Activated naive CD8-positive, alpha-beta T cell treated with anti-CD3 and anti-CD28 coated beads for 36 hours (primary cell): ENCODE measurements at regions not wholly inside any gene's neighbourhood (a gene's known extent, or its start where the extent isn't known, plus 50 kb on each side); places are given as distances from the start of the nearest gene placed in this dataset.
"Not testable (repeated sequence)": the region's sequence is repeated elsewhere in the genome, so short reads cannot be mapped to it uniquely, and the experiment has no call there.

Experiments
- DNase-seq: peaks from one replicate; pipeline ENCODE4 v3.0.0; 2021
- H3K27ac Mint-ChIP-seq: one replicate; pipeline ENCODE4 v1.8.0; 2022; ENCODE audit warnings: mild to moderate bottlenecking, moderate library complexity, mixed read lengths
- H3K27me3 Mint-ChIP-seq: one replicate; pipeline ENCODE4 v1.8.0; 2022; ENCODE audit warnings: mild to moderate bottlenecking, mixed read lengths
- H3K36me3 Mint-ChIP-seq: one replicate; pipeline ENCODE4 v1.8.0; 2021; ENCODE audit warnings: mild to moderate bottlenecking, mixed read lengths
- H3K4me1 Mint-ChIP-seq: one replicate; pipeline ENCODE4 v1.8.0; 2021; ENCODE audit warnings: mixed read lengths
- H3K4me3 Mint-ChIP-seq: one replicate; pipeline ENCODE4 v1.8.0; 2022; ENCODE audit warnings: mild to moderate bottlenecking, moderate library complexity, mixed read lengths
- H3K9me3 Mint-ChIP-seq: one replicate; pipeline ENCODE4 v1.8.0; 2022; ENCODE audit warnings: mixed read lengths

GRCh38 chr12:131310227-131310969 lies 356.7 kb downstream of the ADGRD1 start:
- H3K36me3 Mint-ChIP-seq, H3K27ac Mint-ChIP-seq, DNase-seq, H3K4me3 Mint-ChIP-seq, H3K9me3 Mint-ChIP-seq, H3K4me1 Mint-ChIP-seq: not testable (repeated sequence)
- peaks cover 27% of the 10 kb centered on the region for H3K27me3 Mint-ChIP-seq

GRCh38 chr12:131311279-131311722 lies 357.6 kb downstream of the ADGRD1 start:
- DNase-seq: peak; percentile 25
- H3K27me3 Mint-ChIP-seq: peaks cover 27% of the 10 kb centered on the region
- H3K4me3 Mint-ChIP-seq, H3K36me3 Mint-ChIP-seq, H3K4me1 Mint-ChIP-seq, H3K27ac Mint-ChIP-seq, H3K9me3 Mint-ChIP-seq: not testable (repeated sequence)

- Mint-ChIP-seq H3K36me3 (no peaks in the 10 kb centered on the region), H3K27ac (no peak overlapping the region), H3K4me3 (no peak overlapping the region), H3K9me3 (no peaks in the 10 kb centered on the region), H3K4me1 (peaks cover 3% of the 10 kb centered on the region), H3K27me3 (peaks cover 27% of the 10 kb centered on the region)
- DNase-seq: no peak
Measured at GRCh38 chr12:131311764-131312163, 358.1 kb downstream of the ADGRD1 start.

GRCh38 chr12:131312382-131312781 lies 358.7 kb downstream of the ADGRD1 start:
- not testable (repeated sequence) for DNase-seq, H3K27ac Mint-ChIP-seq, H3K36me3 Mint-ChIP-seq, H3K9me3 Mint-ChIP-seq, H3K4me3 Mint-ChIP-seq, H3K4me1 Mint-ChIP-seq
- peaks cover 27% of the 10 kb centered on the region for H3K27me3 Mint-ChIP-seq

- H3K27ac Mint-ChIP-seq: no peak overlapping the region
- H3K4me1 Mint-ChIP-seq: peaks cover 3% of the 10 kb centered on the region
- no peak overlapping the region for H3K4me3 Mint-ChIP-seq
- peaks cover 27% of the 10 kb centered on the region for H3K27me3 Mint-ChIP-seq
- no peak for DNase-seq
- peaks cover 2% of the 10 kb centered on the region for H3K9me3 Mint-ChIP-seq
- H3K36me3 Mint-ChIP-seq: no peaks in the 10 kb centered on the region
Measured at GRCh38 chr12:131312793-131313545, 359.3 kb downstream of the ADGRD1 start.

- Mint-ChIP-seq H3K27me3 (peaks cover 26% of the 10 kb centered on the region), H3K36me3 (no peaks in the 10 kb centered on the region), H3K4me3 (no peak overlapping the region), H3K4me1 (peaks cover 3% of the 10 kb centered on the region), H3K9me3 (peaks cover 8% of the 10 kb centered on the region), H3K27ac (no peak overlapping the region)
- no peak for DNase-seq
Measured at GRCh38 chr12:131313635-131314034, 359.9 kb downstream of the ADGRD1 start.

- H3K27me3 Mint-ChIP-seq: peaks cover 17% of the 10 kb centered on the region
- DNase-seq: no peak
- H3K27ac Mint-ChIP-seq: no peak overlapping the region
- no peaks in the 10 kb centered on the region for H3K36me3 Mint-ChIP-seq
- peaks cover 3% of the 10 kb centered on the region for H3K4me1 Mint-ChIP-seq
- no peak overlapping the region for H3K4me3 Mint-ChIP-seq
- peaks cover 12% of the 10 kb centered on the region for H3K9me3 Mint-ChIP-seq
Measured at GRCh38 chr12:131314524-131315090, 360.9 kb downstream of the ADGRD1 start.

GRCh38 chr12:131315601-131316000 lies 361.9 kb downstream of the ADGRD1 start:
- no peaks in the 10 kb centered on the region for H3K36me3 Mint-ChIP-seq
- no peak overlapping the region for H3K4me3 Mint-ChIP-seq
- H3K27ac Mint-ChIP-seq: no peak overlapping the region
- H3K27me3 Mint-ChIP-seq: peaks cover 10% of the 10 kb centered on the region
- DNase-seq: no peak
- H3K4me1 Mint-ChIP-seq: peaks cover 3% of the 10 kb centered on the region
- peaks cover 12% of the 10 kb centered on the region for H3K9me3 Mint-ChIP-seq

GRCh38 chr12:131316388-131316787 lies 362.7 kb downstream of the ADGRD1 start:
- H3K27ac Mint-ChIP-seq: no peak overlapping the region
- DNase-seq: no peak
- H3K27me3 Mint-ChIP-seq: peaks cover 10% of the 10 kb centered on the region
- peaks cover 14% of the 10 kb centered on the region for H3K9me3 Mint-ChIP-seq
- no peaks in the 10 kb centered on the region for H3K36me3 Mint-ChIP-seq
- H3K4me3 Mint-ChIP-seq: no peak overlapping the region
- H3K4me1 Mint-ChIP-seq: peaks cover 3% of the 10 kb centered on the region

- no peaks in the 10 kb centered on the region for H3K4me1 Mint-ChIP-seq
Measured at GRCh38 chr12:131318045-131318685, 364.5 kb downstream of the ADGRD1 start.

GRCh38 chr12:131321988-131322387 lies 368.3 kb downstream of the ADGRD1 start:
- Mint-ChIP-seq H3K36me3 (no peaks in the 10 kb centered on the region), H3K4me3 (no peak overlapping the region), H3K9me3 (peaks cover 15% of the 10 kb centered on the region), H3K27ac (no peak overlapping the region), H3K4me1 (no peaks in the 10 kb centered on the region), H3K27me3 (peaks cover 2% of the 10 kb centered on the region)
- no peak for DNase-seq

More at GRCh38 chr12:131318045-131318685, 364.5 kb downstream of the ADGRD1 start:
- H3K9me3 Mint-ChIP-seq: peaks cover 15% of the 10 kb centered on the region
- H3K4me3 Mint-ChIP-seq: no peak overlapping the region
- H3K36me3 Mint-ChIP-seq: no peaks in the 10 kb centered on the region
- H3K27ac Mint-ChIP-seq: no peak overlapping the region
- peaks cover 10% of the 10 kb centered on the region for H3K27me3 Mint-ChIP-seq
- no peak for DNase-seq

GRCh38 chr12:131322460-131322859 lies 368.8 kb downstream of the ADGRD1 start:
- not testable (repeated sequence) for H3K36me3 Mint-ChIP-seq, DNase-seq, H3K4me3 Mint-ChIP-seq, H3K4me1 Mint-ChIP-seq, H3K27ac Mint-ChIP-seq, H3K27me3 Mint-ChIP-seq
- H3K9me3 Mint-ChIP-seq: peaks cover 15% of the 10 kb centered on the region

GRCh38 chr12:131323879-131324278 lies 370.2 kb downstream of the ADGRD1 start:
- Mint-ChIP-seq H3K27ac (no peak overlapping the region), H3K27me3 (peaks cover 5% of the 10 kb centered on the region), H3K4me1 (no peaks in the 10 kb centered on the region), H3K36me3 (no peaks in the 10 kb centered on the region), H3K4me3 (no peak overlapping the region), H3K9me3 (peaks cover 6% of the 10 kb centered on the region)
- no peak for DNase-seq

- Mint-ChIP-seq H3K27me3 (peaks cover 5% of the 10 kb centered on the region), H3K4me1 (no peaks in the 10 kb centered on the region), H3K9me3 (no peaks in the 10 kb centered on the region), H3K4me3 (no peak overlapping the region), H3K27ac (no peak overlapping the region), H3K36me3 (no peaks in the 10 kb centered on the region)
- no peak for DNase-seq
Measured at GRCh38 chr12:131327521-131328488, 374.1 kb downstream of the ADGRD1 start.
